HG03469 (cell line): ENCODE measurements at regions not wholly inside any gene's neighbourhood (a gene's known extent, or its start where the extent isn't known, plus 50 kb on each side); places are given as distances from the start of the nearest gene placed in this dataset.
A peak's percentile ranks its signal among the peaks of the same experiment; 100 is the strongest.
"Not testable (repeated sequence)": the region's sequence is repeated elsewhere in the genome, so short reads cannot be mapped to it uniquely, and the experiment has no call there.

ENCODE experiments used
- ATAC-seq: cut with Tn5 transposase; IDR thresholded peaks from one replicate; pipeline ENCODE4 v1.9.1; 2021; ENCODE audit warnings: mild to moderate bottlenecking, moderate library complexity, moderate number of reproducible peaks; ENCODE audit not compliant: unreplicated experiment

DNA sequence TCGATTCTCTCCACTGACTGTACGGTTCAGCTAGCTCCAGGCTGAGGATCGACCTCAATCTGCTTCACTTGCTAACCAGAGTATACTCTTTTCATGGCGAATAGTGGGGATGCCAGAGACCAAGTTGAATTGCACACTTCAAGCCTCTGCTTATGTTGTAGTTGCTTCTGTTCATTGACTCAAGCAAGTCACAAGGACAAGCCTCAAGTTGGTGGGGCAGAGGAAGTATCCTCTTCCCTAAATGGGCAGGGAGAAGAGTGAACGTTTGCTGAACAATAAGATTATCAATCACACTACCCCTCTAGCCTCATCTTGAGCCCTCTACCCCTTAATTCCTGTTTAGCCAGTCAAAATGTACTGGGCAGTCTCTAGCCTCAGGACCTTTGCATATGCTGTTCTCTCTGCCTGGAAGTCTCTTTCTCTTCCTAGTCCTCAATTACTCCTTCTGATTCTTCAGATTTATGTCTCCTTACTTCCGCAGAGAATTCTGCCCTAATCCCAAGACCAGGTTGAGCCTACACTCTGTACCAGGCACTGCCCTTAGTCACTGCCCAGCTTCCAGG, 390.4 kb upstream of the PROK2 start:
- no peak for ATAC-seq

DNA sequence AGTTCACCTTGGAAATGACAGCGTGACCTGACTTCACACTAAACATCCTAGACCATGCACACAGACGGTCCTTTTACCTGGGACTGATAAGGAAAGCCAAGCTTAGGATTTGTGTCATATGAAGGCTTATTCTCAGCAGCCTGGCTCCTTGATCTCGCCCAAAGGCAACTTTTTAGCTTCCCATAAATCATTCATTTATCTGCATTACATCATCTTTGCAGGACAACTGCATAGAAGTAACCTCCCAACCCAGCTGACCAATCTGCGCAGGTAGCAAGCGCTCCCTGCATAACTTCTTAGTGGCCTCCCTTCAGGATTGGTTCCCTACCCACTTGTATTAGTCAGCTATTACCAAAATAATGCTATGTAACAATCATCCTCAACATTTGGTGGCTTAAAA, 389.9 kb upstream of the PROK2 start:
- ATAC-seq = no peak

DNA sequence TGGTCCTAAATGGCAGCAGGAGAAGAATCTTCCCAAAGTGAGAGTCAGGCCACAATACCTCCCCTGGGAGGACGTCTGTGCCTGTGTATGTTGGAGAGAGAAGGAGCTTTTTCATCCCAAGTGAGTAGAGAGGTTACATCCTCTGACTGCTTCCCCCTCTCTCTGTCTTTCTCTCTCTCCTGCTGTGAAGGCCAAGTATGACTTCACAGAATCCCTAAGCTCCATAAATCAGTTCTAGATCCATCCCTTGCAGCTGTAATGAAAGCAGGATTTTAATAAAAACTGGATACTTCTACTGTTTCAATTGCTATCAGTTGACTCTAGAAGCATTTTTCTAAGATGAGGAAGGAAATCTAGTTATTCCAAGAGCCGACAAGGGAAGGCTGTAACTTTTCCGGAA, 389.1 kb upstream of the PROK2 start:
- no peak for ATAC-seq

DNA sequence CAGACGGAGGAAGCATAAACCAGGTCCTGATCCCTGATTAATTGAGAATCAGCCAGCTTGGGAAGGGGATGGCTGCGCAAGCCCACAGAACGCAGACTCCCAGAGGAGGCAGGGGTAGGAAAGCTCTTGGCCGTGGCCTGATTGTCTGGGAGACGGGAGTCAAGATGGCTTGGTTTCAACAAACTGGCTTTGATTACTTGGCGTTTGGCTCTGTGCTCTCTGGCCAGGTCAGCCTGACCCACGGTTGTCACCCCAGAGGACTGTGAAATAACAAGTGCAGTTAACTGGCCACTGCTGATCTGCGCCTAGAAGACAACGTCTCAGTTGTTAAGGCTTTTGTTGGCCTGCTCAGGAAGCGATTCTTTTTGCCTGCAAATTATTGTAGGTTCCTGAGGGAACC, 387.0 kb upstream of the PROK2 start:
- ATAC-seq = no peak

DNA sequence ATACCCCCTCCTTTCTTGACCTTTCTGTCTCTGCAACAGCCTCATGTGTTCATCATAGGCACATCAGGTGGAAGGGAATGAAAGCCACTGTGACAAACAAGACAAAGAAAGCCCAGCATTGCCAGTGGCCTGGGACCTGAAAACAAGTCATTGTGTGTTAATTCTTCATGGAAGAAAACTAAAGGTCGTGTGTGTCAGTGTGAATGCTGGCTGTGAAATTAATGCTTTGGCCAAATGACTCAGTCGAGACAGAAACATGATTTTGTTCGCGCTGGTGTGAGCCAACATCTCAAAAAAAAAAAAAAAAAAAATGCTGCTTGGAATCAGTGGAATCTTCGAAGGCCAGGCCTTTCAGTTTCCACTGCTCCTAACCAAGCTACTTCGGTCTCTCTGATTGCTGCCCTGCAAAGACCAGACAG, 386.5 kb upstream of the PROK2 start:
- no peak for ATAC-seq

DNA sequence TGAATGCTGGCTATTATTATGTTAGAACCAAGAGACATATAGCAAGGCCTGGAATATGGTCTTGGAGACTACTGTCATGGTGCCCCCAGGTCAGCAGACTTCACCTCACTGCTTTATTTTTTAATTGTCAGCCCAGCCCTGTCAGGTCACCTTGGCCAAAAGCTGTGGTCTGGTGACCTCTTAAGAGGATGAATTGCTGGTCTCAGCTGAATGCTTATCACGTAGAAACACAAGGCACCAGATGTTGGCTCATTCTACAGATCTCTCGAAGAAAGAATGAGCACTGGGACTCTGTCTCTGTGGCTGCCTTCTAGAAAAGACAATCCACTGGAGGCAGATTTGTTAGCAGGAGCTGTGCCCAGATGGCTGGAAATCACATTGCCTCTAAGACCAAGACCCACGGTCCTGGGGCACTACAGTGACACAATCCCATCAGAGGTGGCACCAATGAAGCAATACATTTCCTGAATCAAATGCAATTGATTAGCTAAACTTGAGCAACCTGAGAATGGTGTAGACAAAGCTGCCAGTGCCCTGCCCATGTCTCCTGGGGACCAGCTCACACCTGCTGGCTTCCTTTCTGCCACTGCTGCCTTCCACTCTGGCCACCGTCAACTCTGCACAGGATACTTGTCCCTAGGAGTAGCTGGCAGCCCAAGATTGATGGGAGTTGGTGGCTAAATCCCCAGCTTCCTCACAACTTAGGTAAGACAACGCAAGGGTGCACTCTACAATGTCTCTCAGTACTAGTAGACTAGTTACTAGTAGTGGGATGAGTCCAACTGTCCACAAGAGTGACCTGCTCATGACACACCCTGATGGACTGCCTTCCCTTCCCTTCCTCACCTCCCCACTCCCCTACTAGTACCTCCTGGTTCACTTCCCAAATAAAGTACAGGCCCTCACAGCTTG, 384.9 kb upstream of the PROK2 start:
- no peak for ATAC-seq

DNA sequence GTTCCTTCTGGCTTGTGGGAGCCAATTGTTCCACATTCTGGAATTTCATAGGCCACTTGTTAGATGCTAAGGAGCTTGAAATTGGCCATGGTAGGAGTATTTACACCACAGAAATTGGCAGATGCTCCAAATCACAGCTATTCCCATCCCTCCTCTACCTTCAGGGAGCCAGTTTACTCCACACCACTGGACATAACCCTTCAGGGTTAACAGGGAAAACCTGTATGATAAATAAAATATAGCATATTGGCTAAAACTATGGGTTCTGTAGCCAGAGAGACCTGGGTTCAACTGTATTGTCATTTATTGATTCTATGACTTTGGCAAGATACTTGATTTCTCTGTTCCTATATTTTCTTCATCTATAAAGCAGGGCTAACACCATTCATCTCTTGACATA, 384.2 kb upstream of the PROK2 start:
- ATAC-seq = no peak

DNA sequence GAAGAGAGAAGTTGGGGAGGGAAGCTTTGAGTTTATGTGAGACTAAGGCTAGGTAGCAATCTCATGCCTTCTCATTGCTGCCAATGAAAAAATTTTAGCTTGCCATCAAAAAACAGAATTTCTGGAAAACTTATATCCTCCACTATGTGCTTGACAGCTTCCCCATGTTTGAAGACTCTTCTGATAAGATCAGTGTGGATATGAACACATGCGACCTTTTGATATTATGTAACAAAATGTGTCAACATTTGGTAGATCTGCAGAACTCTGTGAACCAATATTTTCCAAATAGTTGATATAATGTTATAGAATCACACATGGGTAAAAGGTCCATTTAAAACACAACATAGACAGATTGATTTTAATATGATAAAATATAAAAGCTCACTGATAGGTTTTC, 380.9 kb upstream of the PROK2 start:
- no peak for ATAC-seq

DNA sequence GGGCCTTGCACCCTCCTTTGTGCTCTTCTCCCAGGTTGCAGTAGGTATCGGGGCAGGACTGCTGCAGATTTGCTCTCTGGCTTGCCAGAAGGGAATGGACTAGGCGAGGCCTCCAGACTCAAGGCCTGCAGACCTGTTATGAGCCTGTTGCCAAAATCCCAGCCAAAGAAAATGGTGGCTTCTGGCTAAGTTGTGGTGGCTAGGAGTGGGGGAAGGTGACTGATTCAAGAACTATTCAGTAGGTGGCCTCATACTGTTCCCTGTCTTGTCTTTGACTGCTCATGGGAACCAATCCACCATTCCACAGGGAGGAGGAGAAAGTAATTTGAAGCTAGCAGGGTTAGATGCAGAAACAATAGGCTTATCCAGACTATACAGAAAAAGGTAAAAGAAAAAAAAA, 380.4 kb upstream of the PROK2 start:
- ATAC-seq = no peak

DNA sequence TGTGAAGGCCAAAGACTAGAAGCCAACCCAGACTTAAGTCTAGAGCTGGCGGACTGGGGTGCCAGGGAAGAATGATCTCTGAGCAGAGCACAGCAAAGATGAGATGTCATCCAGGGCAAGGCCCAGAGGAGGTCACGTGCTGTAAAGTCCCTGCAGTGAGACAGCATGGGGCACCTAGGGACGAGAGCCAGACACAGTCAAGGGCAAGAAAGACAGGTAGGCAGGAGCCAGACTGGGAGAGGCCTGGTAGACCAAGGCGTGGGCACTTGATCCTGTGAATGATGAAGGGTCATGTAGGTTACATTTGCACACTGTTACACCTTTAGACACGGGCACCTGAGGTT, 379.7 kb upstream of the PROK2 start:
- no peak for ATAC-seq

DNA sequence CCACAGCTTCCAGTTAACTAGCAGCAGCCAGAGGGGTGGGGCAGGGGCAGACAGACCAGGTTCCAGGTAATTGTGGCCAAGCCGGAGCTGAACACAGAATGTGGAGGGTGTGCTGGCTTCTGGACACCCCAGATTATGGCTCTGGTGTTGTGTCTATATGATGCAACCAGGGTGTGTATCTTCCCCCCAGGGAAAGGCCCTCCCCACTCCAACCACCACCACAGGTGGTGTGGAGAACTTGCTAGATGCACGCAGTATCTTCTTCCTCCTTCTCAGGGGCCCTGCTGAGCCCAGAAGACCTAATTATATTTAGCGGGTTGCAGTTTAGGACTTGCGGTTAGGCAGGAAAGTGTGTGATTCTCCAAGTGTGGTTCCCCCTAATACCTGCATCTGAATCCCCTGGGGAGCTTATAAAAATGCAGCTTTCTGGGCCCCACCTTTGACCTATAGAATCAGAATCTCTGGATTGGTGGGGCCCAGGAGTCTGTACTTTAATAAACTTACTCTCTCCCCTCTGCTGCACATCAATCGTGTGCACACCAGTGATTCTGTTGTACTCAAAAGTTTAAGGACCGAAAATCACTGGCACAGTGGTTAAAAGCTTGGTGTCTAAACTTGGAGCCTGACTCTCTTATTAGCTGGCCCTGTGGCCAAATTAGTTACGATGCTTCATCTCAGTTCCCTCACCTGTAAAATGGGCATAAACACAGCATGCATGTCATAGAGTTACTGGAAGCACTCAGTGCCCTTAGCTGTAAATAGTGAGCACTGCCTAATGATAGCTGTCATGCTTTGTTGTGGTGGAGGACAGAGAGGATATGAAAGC, 379.1 kb upstream of the PROK2 start:
- ATAC-seq = peak; percentile 73

DNA sequence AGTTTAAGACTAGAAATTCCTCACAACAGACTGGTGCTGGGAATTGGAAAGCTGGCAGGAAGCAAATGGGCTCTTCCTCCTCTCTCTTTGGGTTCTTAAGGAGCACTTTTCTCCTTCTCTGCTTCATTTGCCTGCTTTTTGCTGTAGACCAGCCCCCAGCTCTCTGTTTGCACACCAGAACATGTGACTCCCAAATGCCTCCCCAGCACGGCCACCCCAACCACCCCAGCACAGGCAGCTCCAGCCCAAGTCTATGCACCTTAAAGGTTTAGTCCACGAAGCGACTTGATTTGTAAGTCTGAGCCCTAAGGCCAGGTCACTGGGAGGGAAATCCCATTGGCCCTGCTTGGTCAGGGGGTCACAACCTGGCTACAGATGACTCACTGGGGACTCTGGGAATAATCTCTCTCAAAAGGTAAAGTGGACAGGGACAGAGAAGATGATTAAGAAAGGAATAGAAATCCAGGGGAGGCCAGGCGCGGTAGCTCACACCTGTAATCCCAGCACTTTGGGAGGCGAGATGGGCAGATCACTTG, 377.8 kb upstream of the PROK2 start:
- ATAC-seq = no peak

DNA sequence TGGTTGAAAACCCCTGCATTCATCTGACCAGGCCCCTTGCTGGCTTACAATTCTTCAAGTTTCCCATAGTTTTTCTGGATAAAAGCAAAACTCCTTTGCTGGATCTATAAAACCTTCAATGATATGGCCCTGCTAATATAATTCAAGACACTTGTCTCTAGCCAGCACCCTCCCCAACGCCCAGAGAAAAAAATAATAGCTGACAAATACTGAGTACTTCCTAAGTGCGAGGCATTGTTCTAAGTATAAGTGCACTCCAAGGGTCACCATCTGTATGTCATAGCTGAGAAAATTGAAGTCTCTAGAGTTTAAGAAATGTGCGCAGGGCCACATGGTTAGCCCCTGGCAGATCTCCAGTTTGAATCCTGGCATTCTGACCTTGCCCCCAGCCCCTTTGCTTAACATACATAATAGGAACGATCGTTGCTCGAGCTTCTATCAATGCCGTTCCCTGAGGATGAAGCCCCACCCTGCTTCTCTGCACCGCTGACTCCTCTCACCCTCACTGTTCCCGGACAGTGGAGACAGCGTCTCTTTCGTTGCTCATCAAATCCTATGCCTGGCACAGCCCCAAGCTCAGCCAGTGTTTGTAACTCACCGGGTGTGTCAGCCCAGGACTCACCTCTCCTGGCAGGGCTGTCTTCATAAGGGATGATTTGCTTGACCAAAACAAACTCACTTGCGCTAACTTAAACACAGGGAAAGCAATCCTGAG, 377.1 kb upstream of the PROK2 start:
- ATAC-seq = no peak

DNA sequence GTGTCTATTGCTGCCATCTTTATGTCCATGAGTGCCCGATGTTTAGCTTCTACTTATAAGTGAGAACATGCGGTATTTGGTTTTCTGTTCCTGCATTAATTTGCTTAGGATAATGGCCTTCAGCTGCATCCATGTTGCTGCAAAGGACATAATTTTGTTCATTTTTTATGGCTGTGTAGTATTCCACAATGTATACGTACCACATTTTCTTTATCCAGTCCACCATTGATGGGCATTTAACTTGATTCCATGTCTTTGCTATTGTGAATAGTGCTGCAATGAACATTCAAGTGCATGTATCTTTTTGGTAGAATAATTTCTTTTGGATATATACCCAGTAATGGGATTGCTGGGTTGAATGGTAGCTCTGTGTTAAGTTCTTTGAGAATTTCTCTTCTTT, 376.3 kb upstream of the PROK2 start:
- not testable (repeated sequence) for ATAC-seq

DNA sequence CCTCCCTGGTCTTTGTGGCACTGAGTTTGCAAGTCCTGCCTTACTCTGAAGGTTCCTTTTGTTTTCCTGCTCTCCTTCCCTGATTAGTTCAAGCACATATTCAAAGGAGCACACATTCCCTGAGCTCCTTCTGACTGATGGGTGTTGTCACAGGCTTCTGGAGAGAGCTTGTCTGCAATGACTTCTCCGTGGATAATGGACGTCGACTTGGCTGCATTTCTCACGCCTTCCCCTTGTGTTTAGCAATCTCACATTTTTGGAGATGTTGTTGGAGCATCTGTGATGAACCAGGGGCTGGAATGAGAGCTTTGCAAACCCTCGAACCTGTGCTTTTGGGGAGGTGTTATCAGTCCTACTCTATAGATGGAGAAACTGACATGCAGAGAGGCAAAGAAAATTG, 375.4 kb upstream of the PROK2 start:
- ATAC-seq = no peak

DNA sequence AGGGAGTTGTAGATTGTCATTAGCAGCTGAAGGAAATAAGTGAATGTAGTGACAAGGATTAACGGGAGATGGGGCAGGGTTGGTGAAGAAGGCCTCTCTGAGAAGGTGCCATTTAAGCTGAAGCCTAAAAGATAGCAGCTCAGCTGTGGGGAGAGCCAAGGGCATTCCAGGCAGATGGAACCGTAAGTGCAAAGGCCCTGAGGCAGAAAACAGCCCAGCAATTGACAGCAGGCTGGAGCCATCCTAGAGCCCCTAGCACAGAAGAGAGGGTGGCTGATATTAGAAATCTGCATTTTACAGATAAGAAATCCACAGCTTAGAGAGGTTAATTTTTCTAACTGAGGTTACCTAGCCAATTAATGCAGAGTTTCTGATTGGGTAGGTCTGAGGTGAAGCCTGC, 374.5 kb upstream of the PROK2 start:
- no peak for ATAC-seq

DNA sequence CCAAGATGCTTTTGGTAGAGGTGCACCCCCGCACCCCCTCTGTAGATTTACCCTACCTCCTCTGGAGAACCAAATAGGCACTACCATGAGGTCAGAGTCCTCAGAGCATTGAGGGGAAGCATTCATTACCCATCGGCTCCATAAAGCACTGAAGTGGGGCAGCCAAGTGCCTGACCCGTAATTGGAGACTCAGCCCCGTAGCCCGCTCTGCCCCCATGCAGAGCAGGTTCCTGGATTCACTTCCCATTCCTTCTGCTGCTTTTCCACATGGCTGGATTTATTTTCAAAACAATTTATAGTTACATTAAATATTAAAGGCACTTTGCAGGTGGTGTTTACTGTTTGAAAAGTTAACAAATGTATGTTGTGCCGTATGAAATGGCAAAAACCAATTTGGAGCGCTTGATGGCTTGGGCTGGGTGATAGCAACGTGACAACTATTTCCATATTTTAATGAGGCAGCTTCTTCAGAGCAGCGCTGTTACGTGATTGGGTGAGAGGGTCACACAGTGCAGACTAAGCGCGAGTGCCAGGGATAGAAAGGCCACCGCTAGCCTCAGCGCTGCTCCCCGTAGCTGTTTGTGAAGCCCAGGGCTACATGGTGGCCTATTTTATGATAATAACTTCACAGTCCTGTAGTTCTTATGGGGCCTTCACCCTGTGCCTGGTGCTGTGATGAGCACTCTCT, 373.8 kb upstream of the PROK2 start:
- no peak for ATAC-seq

DNA sequence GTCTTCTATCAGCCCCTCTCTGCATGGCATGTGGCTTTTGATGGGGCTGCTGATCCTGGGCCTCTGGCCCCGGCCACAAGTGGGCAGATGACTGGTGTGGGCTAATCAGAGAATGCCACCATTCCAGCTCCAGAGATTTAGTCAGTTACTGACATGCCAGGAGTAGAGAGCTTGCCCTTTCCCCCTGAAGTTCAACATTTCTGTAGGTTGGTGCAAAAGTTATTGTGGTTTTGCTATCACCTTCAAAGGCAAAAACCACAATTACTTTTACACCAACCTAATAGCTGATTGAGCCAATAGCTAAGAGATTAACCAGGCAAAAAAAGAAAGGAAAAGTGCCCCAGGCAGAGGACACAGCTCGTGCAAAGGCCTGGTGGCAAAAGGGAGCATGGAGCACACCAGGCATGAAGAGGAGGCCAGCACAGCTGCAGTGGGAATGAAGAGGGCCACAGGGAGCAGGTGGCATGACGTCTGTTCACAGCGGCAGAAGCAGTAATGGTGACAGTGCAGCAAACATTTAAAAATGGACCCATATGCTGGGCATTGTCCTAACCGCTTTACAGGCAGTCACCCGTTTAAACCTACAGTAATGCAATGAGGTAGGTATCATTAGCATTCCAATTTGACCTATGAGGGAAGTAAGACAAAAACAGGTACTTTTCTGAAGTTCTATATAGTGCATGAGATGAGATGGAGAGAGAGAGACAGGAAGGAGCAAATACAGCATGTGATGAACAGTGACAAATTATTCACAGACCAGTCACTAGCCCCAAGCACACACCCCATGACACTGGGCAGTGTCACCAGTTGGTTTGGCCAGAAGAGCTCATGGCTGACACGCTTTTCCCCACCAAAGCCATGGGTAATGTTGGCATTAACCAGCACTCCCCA, 373.0 kb upstream of the PROK2 start:
- ATAC-seq = peak; percentile 44

DNA sequence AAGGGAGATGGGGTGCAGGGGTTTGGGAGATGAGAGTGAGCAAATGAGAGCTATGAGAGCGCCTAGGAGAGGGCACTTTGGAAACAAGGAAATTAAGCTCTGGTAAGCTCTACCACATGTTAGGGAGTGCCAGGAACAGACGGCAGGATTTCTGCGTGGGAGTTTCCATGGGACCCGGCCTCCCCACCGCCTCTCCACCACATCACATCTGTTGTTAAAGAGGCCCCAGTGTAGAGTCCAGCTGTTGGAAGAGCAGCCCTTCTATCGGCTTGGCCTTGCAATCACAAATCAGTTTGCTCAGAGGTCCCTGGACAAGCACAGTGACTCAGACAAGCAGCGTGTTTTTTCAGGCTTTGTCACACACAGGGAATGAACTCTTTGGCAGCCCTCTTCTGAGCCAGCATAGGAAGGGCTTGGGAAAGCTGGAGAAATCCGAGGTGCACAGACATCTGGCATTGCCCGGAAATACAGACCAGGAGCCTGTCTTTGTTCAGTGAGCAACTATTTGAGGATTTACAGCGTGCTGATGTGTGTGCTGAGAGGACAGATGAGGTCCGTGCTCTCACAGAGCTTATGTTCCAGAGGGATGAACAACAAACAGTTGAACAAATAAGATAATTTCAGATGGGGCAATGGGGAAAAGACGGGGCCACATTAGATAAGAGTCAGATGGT, 370.6 kb upstream of the PROK2 start:
- ATAC-seq = no peak
